Endothelial cell of umbilical vein (primary cell): ENCODE measurements at regions not wholly inside any gene's neighbourhood (a gene's known extent, or its start where the extent isn't known, plus 50 kb on each side); places are given as distances from the start of the nearest gene placed in this dataset.

ENCODE experiments used
- BruUV-seq: library from RNA; stranded (reverse); fragments of 400-500 nt; replicated peaks from 2 replicates; lab custom pipeline; 2021; lab: Mats Ljungman, UMichigan
- CTCF ChIA-PET: fragments of 300-600, 350-600 bp; sonication (Branson Sonifier 250); formaldehyde crosslinking; loops from one replicate; lab custom pipeline; 2021; ENCODE audit warnings: antibody characterized with exemption, inconsistent platforms; lab: Charles Lee
- POLR2A ChIA-PET: fragments of 300-600, 350-600 bp; sonication (Branson Sonifier 250); formaldehyde crosslinking; loops from one replicate; lab custom pipeline; 2021; ENCODE audit warnings: antibody characterized with exemption, inconsistent platforms; lab: Charles Lee
- DNase-seq: peaks from one replicate; pipeline ENCODE4 v3.0.0-alpha.2; 2011; ENCODE audit warnings: low read depth, low spot score
- FAIRE-seq: peaks from 2 replicates; lab custom pipeline; 2011; peaks lifted over from hg19 to GRCh38; lab: Jason Lieb, UNC
- H2AFZ ChIP-seq: 2 replicates; pipeline ENCODE4 v1.6.0; 2012; ENCODE audit warnings: low read depth, low read length, control low read depth, inconsistent platforms
- H3K27ac ChIP-seq: 2 replicates; pipeline ENCODE4 v1.5.1; 2011; ENCODE audit warnings: low read depth, mild to moderate bottlenecking, control low read depth, low read length, moderate library complexity; ENCODE audit not compliant: insufficient read depth
- H3K27me3 ChIP-seq, 2 experiments: 2 replicates each; pipeline versions ENCODE4 v1.6.0 to v1.6.1; 2011; ENCODE audit warnings: low read length in 2 of 2, mixed read lengths in 1 of 2; ENCODE audit not compliant: control insufficient read depth in 2 of 2, insufficient read depth in 2 of 2
- H3K36me3 ChIP-seq, 2 experiments: 2 replicates in 1 of 2; 3 replicates in 1 of 2; pipeline ENCODE4 v1.5.1; 2011; ENCODE audit warnings: low read length in 2 of 2, mild to moderate bottlenecking in 1 of 2, moderate library complexity in 1 of 2; ENCODE audit not compliant: control insufficient read depth in 2 of 2, insufficient read depth in 2 of 2; ENCODE audit errors: extremely low read depth in 1 of 2
- H3K4me1 ChIP-seq: 3 replicates; pipeline ENCODE4 v1.5.1; 2011; ENCODE audit warnings: mild to moderate bottlenecking, low read length; ENCODE audit not compliant: control insufficient read depth, insufficient read depth; ENCODE audit errors: extremely low read depth
- H3K4me2 ChIP-seq: 2 replicates; pipeline ENCODE4 v1.6.1; 2011; ENCODE audit warnings: low read length, control low read depth, mixed read lengths; ENCODE audit not compliant: insufficient read depth
- H3K4me3 ChIP-seq, 3 experiments: fragments of 200-600 bp in 1 of 3; sonication (generic), shearing (Covaris generic) in 1 of 3; replicated peaks in 1 of 3; 2 replicates each; pipeline ENCODE4 v1.5.1; 2011 to 2016; ENCODE audit warnings: control low read depth in 3 of 3, low read length in 3 of 3, mild to moderate bottlenecking in 2 of 3, inconsistent platforms in 1 of 3, low read depth in 1 of 3, moderate library complexity in 1 of 3; ENCODE audit not compliant: insufficient read depth in 1 of 3
- H3K79me2 ChIP-seq: 2 replicates; pipeline ENCODE4 v1.6.0; 2012; ENCODE audit warnings: low read length, inconsistent platforms; ENCODE audit not compliant: control insufficient read depth, insufficient read depth
- H3K9ac ChIP-seq: replicated peaks from 2 replicates; pipeline ENCODE3; 2011; ENCODE audit warnings: low read length, control low read depth; ENCODE audit not compliant: insufficient read depth; ENCODE audit errors: extremely low read depth
- H3K9me1 ChIP-seq: replicated peaks from 3 replicates; pipeline ENCODE4 v1.6.0; 2011; ENCODE audit warnings: mild to moderate bottlenecking, low read length; ENCODE audit not compliant: control insufficient read depth, insufficient read depth; ENCODE audit errors: extremely low read depth
- H3K9me3 ChIP-seq: replicated peaks from 2 replicates; pipeline ENCODE4 v1.5.1; 2012; ENCODE audit warnings: low read length, inconsistent platforms; ENCODE audit not compliant: control insufficient read depth, insufficient read depth
- H4K20me1 ChIP-seq: replicated peaks from 2 replicates; pipeline ENCODE3; 2011; ENCODE audit warnings: mild to moderate bottlenecking, low read length; ENCODE audit not compliant: control insufficient read depth, insufficient read depth; ENCODE audit errors: extremely low read depth
- CTCF ChIP-seq, 2 donors: IDR thresholded peaks; 1 replicate in 1 of 2; 2 replicates in 1 of 2; pipeline ENCODE4 v1.5.1; 2011; ENCODE audit warnings: low read length in 2 of 2, mild to moderate bottlenecking in 2 of 2, moderate library complexity in 2 of 2, control low read depth in 1 of 2, inconsistent platforms in 1 of 2, low read depth in 1 of 2; ENCODE audit not compliant: insufficient read depth in 1 of 2; ENCODE audit errors: extremely low read depth in 1 of 2
- EZH2 ChIP-seq: IDR thresholded peaks from 2 replicates; pipeline ENCODE4 v1.6.1; 2012; ENCODE audit warnings: borderline replicate concordance, low read depth, mild to moderate bottlenecking, moderate library complexity, low read length, inconsistent platforms; ENCODE audit not compliant: severe bottlenecking
- FOS ChIP-seq: IDR thresholded peaks from 2 replicates; pipeline ENCODE4 v1.6.1; 2011; ENCODE audit warnings: mild to moderate bottlenecking, low read length, moderate library complexity, borderline replicate concordance; ENCODE audit not compliant: insufficient read depth
- JUN ChIP-seq: IDR thresholded peaks from 2 replicates; pipeline ENCODE4 v1.6.1; 2011; ENCODE audit warnings: borderline replicate concordance, low read depth; ENCODE audit not compliant: insufficient read length, insufficient read depth
- MAX ChIP-seq: IDR thresholded peaks from 2 replicates; pipeline ENCODE4 v1.6.1; 2011; ENCODE audit not compliant: insufficient read depth, insufficient read length
- MYC ChIP-seq: IDR thresholded peaks from one replicate; pipeline ENCODE4 v1.6.1; 2011; ENCODE audit warnings: mild to moderate bottlenecking, low read depth, low read length
- dilution Hi-C: fragments of 300-500 bp; cut with MboI; formaldehyde crosslinking; loops from one replicate; pipeline ENCODE4 v1.15.0; 2019; ENCODE audit warnings: low sequenced_read_pairs; ENCODE audit not compliant: extremely low pct_ligation_motif_present
- intact Hi-C: fragments of 100-400 bp; cut with micrococcal nuclease; formaldehyde crosslinking; loops from one replicate; pipeline ENCODE4 v1.10.0; 2022

GRCh38 chrX:38927592-38927991 is 126.3 kb downstream of the MID1IP1 start:
- intact Hi-C loops: no loop called here
- dilution Hi-C loops: no loop called here

More at GRCh38 chrX:38927592-38927991, 126.3 kb downstream of the MID1IP1 start:
- H3K27me3 ChIP-seq: no peaks in the 10 kb centered on the region
- no peak overlapping the region for H3K27ac ChIP-seq
- no peak overlapping the region for H3K9ac ChIP-seq
- H3K9me1 ChIP-seq: no peaks in the 10 kb centered on the region
- no peaks in the 10 kb centered on the region for H4K20me1 ChIP-seq
- H3K4me2 ChIP-seq: no peak overlapping the region
- DNase-seq: no peak
- H3K79me2 ChIP-seq: no peaks in the 10 kb centered on the region
- H3K4me1 ChIP-seq: no peaks in the 10 kb centered on the region
- FAIRE-seq: no peak
- ChIA-PET CTCF (no interaction called here), POLR2A (no interaction called here)
- TF ChIP-seq MYC (no peak), MAX (no peak), JUN (no peak), EZH2 (no peak), FOS (no peak), CTCF (IDR thresholded peaks at IDR 0.05; ENCODE audit: extremely low read depth in 1 of 2, insufficient read depth in 1 of 2, low read depth in 1 of 2, low read length in 2 of 2) (no peak)
- BruUV-seq: no TSS peak
- no peaks in the 10 kb centered on the region for H3K36me3 ChIP-seq
- H2AFZ ChIP-seq: no peak overlapping the region
- no peaks in the 10 kb centered on the region for H3K9me3 ChIP-seq
- no peak overlapping the region for H3K4me3 ChIP-seq
